Adrenal gland (tissue), 5 donors: ENCODE measurements at regions not wholly inside any gene's neighbourhood (a gene's known extent, or its start where the extent isn't known, plus 50 kb on each side); places are given as distances from the start of the nearest gene placed in this dataset.

Source experiments
- CTCF ChIP-seq, 6 experiments: fragments of 450-650 bp in 4 of 6; fragments of 200-600 bp in 2 of 6; sonication (generic) in 1 of 6; IDR thresholded peaks; 1 replicate in 5 of 6; 2 replicates in 1 of 6; pipeline versions ENCODE4 v1.5.1 to v1.8.0; 2016 to 2021; ENCODE audit warnings: antibody characterized with exemption in 6 of 6, mild to moderate bottlenecking in 2 of 6, moderate library complexity in 1 of 6
- POLR2A ChIP-seq, 2 donors: fragments of 450-650 bp; IDR thresholded peaks; one replicate each; pipeline ENCODE4 v1.6.1; 2017; ENCODE audit warnings: antibody characterized with exemption in 2 of 2, mild to moderate bottlenecking in 2 of 2, moderate library complexity in 1 of 2
- donor health status: DM: no; HTN: no; CAD: no.

- TF ChIP-seq CTCF (IDR thresholded peaks at IDR 0.05) (no peak), POLR2A (IDR thresholded peaks at IDR 0.05) (no peak)
Measured at GRCh38 chr5:29061381-29061780, 2023.0 kb upstream of the CDH9 start.
